Caco-2 (cell line): ENCODE measurements at regions not wholly inside any gene's neighbourhood (a gene's known extent, or its start where the extent isn't known, plus 50 kb on each side); places are given as distances from the start of the nearest gene placed in this dataset.

Experiments used
- BruUV-seq: library from RNA; stranded (reverse); fragments of 400-500 nt; replicated peaks from 2 replicates; lab custom pipeline; 2021; lab: Mats Ljungman, UMichigan
- CTCF ChIA-PET: fragments of 300-600 bp; sonication (Branson Sonifier 250); formaldehyde crosslinking; loops from one replicate; lab custom pipeline; 2022; ENCODE audit warnings: antibody characterized with exemption; lab: Charles Lee
- POLR2A ChIA-PET: fragments of 300-600 bp; sonication (Branson Sonifier 250); formaldehyde crosslinking; loops from one replicate; lab custom pipeline; 2022; ENCODE audit warnings: antibody characterized with exemption; lab: Charles Lee
- DNase-seq, 2 experiments: peaks; one replicate each; pipeline versions ENCODE4 v3.0.0 to v3.0.0-alpha.2; 2020 to 2022
- H3K27me3 ChIP-seq: replicated peaks from 2 replicates; pipeline ENCODE4 v1.6.0; 2011; ENCODE audit warnings: low read length; ENCODE audit not compliant: control insufficient read depth, insufficient read depth
- H3K36me3 ChIP-seq: 2 replicates; pipeline ENCODE4 v1.5.1; 2011; ENCODE audit warnings: low read length; ENCODE audit not compliant: control insufficient read depth, insufficient read depth
- H3K4me1 ChIP-seq: fragments of 250-450 bp; sonication (Bioruptor Pico); 2 replicates; pipeline ENCODE4 v1.5.1; 2020; ENCODE audit warnings: mild to moderate bottlenecking
- H3K4me3 ChIP-seq: 2 replicates; pipeline ENCODE4 v1.5.1; 2011; ENCODE audit warnings: low read depth, mild to moderate bottlenecking, control low read depth, low read length
- H3K9me3 ChIP-seq: fragments of 250-450 bp; sonication (Bioruptor Pico); 2 replicates; pipeline ENCODE4 v1.5.1; 2020; ENCODE audit warnings: mild to moderate bottlenecking, moderate library complexity
- H3K27ac Mint-ChIP-seq: one replicate; pipeline ENCODE4 v1.8.0; 2022; ENCODE audit warnings: mixed read lengths; ENCODE audit not compliant: unreplicated experiment
- H3K27me3 Mint-ChIP-seq: one replicate; pipeline ENCODE4 v1.8.0; 2022; ENCODE audit warnings: mixed read lengths; ENCODE audit not compliant: insufficient read depth, unreplicated experiment
- H3K36me3 Mint-ChIP-seq: one replicate; pipeline ENCODE4 v1.8.0; 2022; ENCODE audit warnings: mild to moderate bottlenecking, mixed read lengths; ENCODE audit not compliant: insufficient read depth, unreplicated experiment
- H3K4me1 Mint-ChIP-seq: one replicate; pipeline ENCODE4 v1.8.0; 2022; ENCODE audit warnings: low read depth, mixed read lengths; ENCODE audit not compliant: unreplicated experiment
- H3K4me3 Mint-ChIP-seq: one replicate; pipeline ENCODE4 v1.8.0; 2022; ENCODE audit warnings: mild to moderate bottlenecking, moderate library complexity, mixed read lengths; ENCODE audit not compliant: unreplicated experiment
- H3K9me3 Mint-ChIP-seq: one replicate; pipeline ENCODE4 v1.8.0; 2022; ENCODE audit warnings: mixed read lengths; ENCODE audit not compliant: unreplicated experiment
- CTCF ChIP-seq, 2 experiments: fragments of 200-600 bp in 1 of 2; IDR thresholded peaks; 1 replicate in 1 of 2; 2 replicates in 1 of 2; pipeline versions ENCODE4 v1.5.1 to v1.8.0; 2011 to 2022; ENCODE audit warnings: antibody characterized with exemption in 1 of 2, control low read depth in 1 of 2, inconsistent platforms in 1 of 2, low read depth in 1 of 2, low read length in 1 of 2, mild to moderate bottlenecking in 1 of 2, moderate library complexity in 1 of 2; ENCODE audit not compliant: insufficient read depth in 1 of 2, severe bottlenecking in 1 of 2, unreplicated experiment in 1 of 2
- intact Hi-C: fragments of 100-400 bp; cut with micrococcal nuclease; formaldehyde crosslinking; loops from one replicate; pipeline ENCODE4 v1.10.0; 2022; ENCODE audit not compliant: unreplicated experiment

- Histone ChIP-seq H3K27me3 (no peaks in the 10 kb centered on the region), H3K36me3 (no peaks in the 10 kb centered on the region), H3K4me1 (no peaks in the 10 kb centered on the region), H3K4me3 (no peak overlapping the region), H3K9me3 (no peaks in the 10 kb centered on the region)
- Mint-ChIP-seq H3K4me1 (no peaks in the 10 kb centered on the region), H3K27ac (no peak overlapping the region), H3K36me3 (no peaks in the 10 kb centered on the region), H3K27me3 (no peaks in the 10 kb centered on the region), H3K9me3 (no peaks in the 10 kb centered on the region), H3K4me3 (no peak overlapping the region)
- peak in 1 of 2 experiments; percentile 21 for DNase-seq
- BruUV-seq, result no TSS peak
- no peak for TF ChIP-seq CTCF (IDR thresholded peaks at IDR 0.05; ENCODE audit: insufficient read depth in 1 of 2, low read depth in 1 of 2, low read length in 1 of 2, severe bottlenecking in 1 of 2, unreplicated experiment in 1 of 2)
- POLR2A ChIA-PET, result no interaction called here
- CTCF ChIA-PET, result no interaction called here
- intact Hi-C loops, result loop anchor here (10.0 kb wide), 1 partner anchor 394 kb away; no protein-coding TSS in a partner anchor
Measured at GRCh38 chr14:101230161-101230850, 326.8 kb upstream of the RTL1 start.

DNA sequence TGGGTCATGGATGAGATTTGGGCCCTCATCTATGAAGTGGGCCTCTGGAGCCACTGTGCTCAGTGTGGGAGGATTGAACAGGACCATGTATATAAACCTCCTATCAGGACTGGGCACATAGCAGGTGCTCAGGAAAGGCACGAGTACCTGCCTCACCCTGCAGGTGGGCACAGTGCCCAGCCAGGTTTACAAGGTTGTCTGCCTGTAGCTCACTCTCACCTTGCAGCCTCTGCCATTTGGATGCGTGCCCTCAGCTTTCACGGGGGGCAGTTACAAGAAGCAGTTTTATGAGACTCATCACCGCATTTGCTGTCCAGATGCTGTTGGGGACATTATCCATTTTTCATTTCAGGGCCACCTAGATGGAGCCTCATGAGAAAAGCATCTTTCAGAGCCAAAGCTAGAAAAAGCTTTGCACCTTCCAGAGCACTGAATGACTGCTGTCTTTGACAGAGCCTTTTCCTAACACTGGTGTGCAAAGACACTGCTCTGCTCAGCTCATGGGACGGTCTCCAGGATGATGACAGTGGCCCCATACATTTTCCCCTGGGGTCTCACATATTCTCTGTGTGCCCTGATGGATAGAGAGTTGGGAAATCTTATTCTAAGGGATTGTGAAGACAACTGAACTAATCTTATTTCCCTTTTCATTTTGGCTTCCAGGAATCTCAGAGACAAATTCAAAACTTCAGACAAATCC, 327.5 kb upstream of the RTL1 start:
- Mint-ChIP-seq H3K27me3 (no peaks in the 10 kb centered on the region), H3K4me3 (no peak overlapping the region), H3K27ac (no peak overlapping the region), H3K4me1 (no peaks in the 10 kb centered on the region), H3K36me3 (no peaks in the 10 kb centered on the region), H3K9me3 (no peaks in the 10 kb centered on the region)
- TF ChIP-seq CTCF (IDR thresholded peaks at IDR 0.05; ENCODE audit: insufficient read depth in 1 of 2, low read depth in 1 of 2, low read length in 1 of 2, severe bottlenecking in 1 of 2, unreplicated experiment in 1 of 2), result no peak
- ChIA-PET POLR2A (no interaction called here), CTCF (no interaction called here)
- no TSS peak for BruUV-seq
- Histone ChIP-seq H3K36me3 (no peaks in the 10 kb centered on the region), H3K27me3 (no peaks in the 10 kb centered on the region), H3K9me3 (no peaks in the 10 kb centered on the region), H3K4me1 (no peaks in the 10 kb centered on the region), H3K4me3 (no peak overlapping the region)
- intact Hi-C loops, result loop anchor here (10.0 kb wide), 1 partner anchor 394 kb away; no protein-coding TSS in a partner anchor
- no peak for DNase-seq

- H3K9me3 Mint-ChIP-seq, result no peaks in the 10 kb centered on the region
- Histone ChIP-seq H3K4me3 (no peak overlapping the region), H3K27me3 (no peaks in the 10 kb centered on the region), H3K36me3 (no peaks in the 10 kb centered on the region), H3K4me1 (no peaks in the 10 kb centered on the region), H3K9me3 (no peaks in the 10 kb centered on the region)
- CTCF ChIA-PET, result no interaction called here
- peak in 1 of 2 experiments; percentile 7 for DNase-seq
- H3K36me3 Mint-ChIP-seq, result no peaks in the 10 kb centered on the region
- TF ChIP-seq CTCF (IDR thresholded peaks at IDR 0.05; ENCODE audit: insufficient read depth in 1 of 2, low read depth in 1 of 2, low read length in 1 of 2, severe bottlenecking in 1 of 2, unreplicated experiment in 1 of 2), result no peak
- intact Hi-C loops, result loop anchor here (10.0 kb wide), 1 partner anchor 393 kb away; no protein-coding TSS in a partner anchor
- H3K27me3 Mint-ChIP-seq, result no peaks in the 10 kb centered on the region
- H3K27ac Mint-ChIP-seq, result no peak overlapping the region
- BruUV-seq, result no TSS peak
- POLR2A ChIA-PET, result no interaction called here
- no peak overlapping the region for H3K4me3 Mint-ChIP-seq
- no peaks in the 10 kb centered on the region for H3K4me1 Mint-ChIP-seq
Measured at GRCh38 chr14:101231828-101232227, 328.3 kb upstream of the RTL1 start.
